HG02642 (cell line): ENCODE measurements at regions not wholly inside any gene's neighbourhood (a gene's known extent, or its start where the extent isn't known, plus 50 kb on each side); places are given as distances from the start of the nearest gene placed in this dataset.
"Not testable (repeated sequence)": the region's sequence is repeated elsewhere in the genome, so short reads cannot be mapped to it uniquely, and the experiment has no call there.

Experiments used
- ATAC-seq: cut with Tn5 transposase; IDR thresholded peaks from one replicate; pipeline ENCODE4 v1.9.1; 2021; ENCODE audit warnings: mild to moderate bottlenecking; ENCODE audit not compliant: unreplicated experiment, poor library complexity

DNA sequence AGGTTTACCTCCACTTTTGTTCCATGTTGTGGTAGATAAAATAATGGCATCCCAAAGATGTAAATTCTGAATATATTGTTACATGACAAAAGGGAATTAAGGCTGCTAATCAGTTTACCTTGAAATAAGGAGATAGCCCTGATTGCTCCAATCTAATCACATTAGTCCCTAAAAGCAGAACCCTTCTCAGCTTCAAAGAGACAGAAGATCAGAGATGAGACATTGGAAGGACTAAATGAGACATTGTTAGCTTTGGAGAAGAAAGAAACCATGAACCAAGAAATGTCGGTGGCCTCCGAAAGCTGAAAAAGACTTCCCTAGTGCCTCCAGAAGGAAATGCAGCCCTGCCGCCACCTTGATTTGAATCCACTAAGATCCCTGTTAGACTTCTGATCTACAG, 82.8 kb upstream of the PARP8 start:
- ATAC-seq, result no peak

DNA sequence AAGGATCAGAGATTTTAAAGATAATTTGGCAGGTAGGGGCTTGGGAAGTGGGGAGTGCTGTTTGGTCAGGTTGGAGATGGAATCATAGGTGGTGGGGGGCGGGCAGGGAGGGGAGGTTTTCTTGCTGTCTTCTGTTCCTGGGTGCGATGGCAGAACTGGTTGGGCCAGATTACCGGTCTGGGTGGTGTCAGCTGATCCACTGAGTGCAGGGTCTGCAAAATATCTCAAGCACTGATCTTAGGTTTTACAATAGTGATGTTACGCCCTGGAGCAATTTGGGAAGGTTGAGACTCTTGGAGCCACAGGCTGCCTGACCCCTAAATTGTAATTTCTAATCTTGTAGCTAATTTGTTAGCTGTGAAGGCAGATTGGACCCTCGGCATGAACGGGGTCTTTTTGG, 78.0 kb upstream of the PARP8 start:
- ATAC-seq, result not testable (repeated sequence)

DNA sequence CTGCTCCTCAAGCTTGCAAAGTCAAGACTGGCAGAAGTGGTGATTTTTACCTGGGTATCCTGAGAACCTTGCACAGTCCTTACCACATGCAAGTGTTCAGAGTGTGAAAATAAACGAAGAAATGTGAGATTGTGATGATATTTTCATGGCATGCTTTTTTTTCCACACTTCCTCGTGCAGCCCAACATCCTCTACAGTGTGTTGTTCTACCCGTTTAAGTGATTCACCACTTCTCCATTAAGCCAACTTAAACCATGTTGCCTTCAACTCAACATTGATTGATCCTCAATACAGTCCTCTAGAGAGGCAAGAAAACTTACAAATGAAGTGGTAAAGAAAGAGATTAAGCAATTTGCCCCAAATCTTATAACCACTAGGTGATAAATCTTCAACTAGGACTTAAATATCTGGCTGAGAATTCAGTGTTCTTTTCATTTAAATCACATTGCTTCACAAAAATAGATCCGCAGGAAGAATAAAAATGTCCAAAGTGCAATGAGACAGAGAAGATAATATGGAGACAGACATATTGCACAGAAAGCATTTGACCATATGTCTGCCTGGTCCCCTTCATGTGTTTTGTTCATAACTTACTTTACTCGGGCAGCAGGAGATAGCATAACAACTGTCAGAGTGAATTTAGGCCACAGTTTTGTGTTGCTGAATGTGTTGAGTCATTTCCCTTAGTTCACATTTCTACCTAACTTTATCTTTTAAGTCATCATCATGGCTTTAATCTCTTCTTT, 75.8 kb upstream of the PARP8 start:
- not testable (repeated sequence) for ATAC-seq

- ATAC-seq, result not testable (repeated sequence)
These were observed 75.1 kb upstream of the PARP8 start for GRCh38 chr5:50591338-50591737.

GRCh38 chr5:50593681-50594080, 72.8 kb upstream of the PARP8 start:
- no peak for ATAC-seq

- ATAC-seq, result no peak
These were observed 71.2 kb upstream of the PARP8 start for GRCh38 chr5:50595199-50595598.

DNA sequence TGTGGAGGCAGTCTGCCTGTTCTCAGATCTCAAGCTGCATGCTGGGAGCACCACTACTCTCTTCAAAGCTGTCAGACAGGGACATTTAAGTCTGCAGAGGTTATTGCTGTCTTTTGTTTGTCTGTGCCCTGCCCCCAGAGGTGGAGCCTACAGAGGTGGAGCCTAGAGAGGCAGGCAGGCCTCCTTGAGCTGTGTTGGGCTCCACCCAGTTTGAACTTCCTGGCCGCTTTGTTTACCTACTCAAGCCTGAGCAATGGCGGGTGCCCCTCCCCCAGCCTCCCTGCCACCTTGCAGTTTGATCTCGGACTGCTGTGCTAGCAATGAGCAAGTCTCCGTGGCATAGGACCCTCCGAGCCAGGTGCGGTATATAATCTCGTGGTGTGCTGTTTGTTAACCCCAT, 64.9 kb upstream of the PARP8 start:
- not testable (repeated sequence) for ATAC-seq

DNA sequence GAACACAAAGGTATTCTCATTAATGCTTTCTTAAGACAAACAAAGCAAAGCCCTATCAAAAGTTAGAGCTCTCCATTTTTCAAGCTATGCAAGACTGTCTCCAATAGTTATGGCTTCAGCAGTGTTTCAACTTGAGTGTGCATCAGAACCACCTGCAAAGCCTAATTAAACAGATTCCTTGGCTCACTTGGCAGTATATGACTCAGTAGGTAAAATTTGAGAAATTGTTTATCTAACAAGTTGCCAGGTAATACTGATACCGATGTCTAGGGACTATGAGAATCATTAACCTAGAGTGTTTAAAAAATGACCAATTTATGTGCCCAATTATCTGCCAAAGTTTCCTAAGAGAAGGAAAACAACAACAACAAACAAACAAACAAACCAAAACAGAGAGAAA, 60.3 kb upstream of the PARP8 start:
- no peak for ATAC-seq

DNA sequence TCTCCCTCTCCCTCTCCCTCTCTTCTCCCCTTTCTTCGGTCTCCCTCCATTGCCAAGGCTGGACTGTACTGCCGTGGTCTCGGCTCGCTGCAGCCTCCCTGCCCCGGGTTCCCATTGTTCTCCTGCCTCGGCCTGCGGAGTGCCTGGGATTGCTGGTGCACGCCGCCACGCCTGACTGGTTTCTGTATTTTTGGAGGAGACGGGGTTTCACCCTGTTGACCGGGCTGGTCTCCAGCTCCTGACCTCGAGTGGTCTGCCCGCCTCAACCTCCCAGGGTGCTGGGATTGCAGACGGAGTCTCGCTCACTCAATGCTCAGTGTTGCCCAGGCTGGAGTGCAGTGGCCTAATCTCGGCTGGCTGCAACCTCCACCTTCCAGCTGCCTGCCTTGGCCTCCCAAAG, 59.0 kb upstream of the PARP8 start:
- not testable (repeated sequence) for ATAC-seq

- ATAC-seq, result not testable (repeated sequence)
These were observed 58.3 kb upstream of the PARP8 start for GRCh38 chr5:50607953-50608705.

DNA sequence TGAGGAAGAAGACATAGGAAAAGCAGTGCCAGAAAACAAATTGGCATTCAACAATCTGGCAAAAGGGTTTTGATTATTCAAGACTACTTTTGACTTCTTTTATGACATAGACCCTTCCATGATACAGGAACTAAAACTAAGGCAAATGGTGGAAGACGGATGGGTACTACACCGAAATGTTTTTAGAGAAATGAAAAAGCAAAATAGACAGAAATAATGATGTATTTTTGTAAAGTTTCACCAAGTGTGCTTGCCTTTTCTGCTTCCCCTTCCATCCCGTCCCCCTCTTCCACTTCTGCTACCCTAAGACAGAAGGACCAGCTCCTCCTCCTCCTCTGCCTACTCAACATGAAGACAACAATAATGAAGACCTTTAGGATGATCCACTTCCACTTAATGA, 53.4 kb upstream of the PARP8 start:
- ATAC-seq, result not testable (repeated sequence)
